ENCODE measurements at regions not wholly inside any gene's neighbourhood (a gene's known extent, or its start where the extent isn't known, plus 50 kb on each side); places are given as distances from the start of the nearest gene placed in this dataset.

GRCh38 chr14:21995332-21995731 lies 321.7 kb upstream of the OR4E1 start:
- TF ChIP-seq ARNTL (CRISPR knock-in tag; IDR thresholded peaks at IDR 0.05; ENCODE audit: borderline replicate concordance, low read depth) (no peak), POU6F1 (CRISPR knock-in tag; IDR thresholded peaks at IDR 0.05; ENCODE audit: borderline replicate concordance, low read depth) (no peak), ZFP3 (CRISPR knock-in tag; IDR thresholded peaks at IDR 0.05) (no peak), ZFP30 (CRISPR knock-in tag; IDR thresholded peaks at IDR 0.05) (no peak), PATZ1 (CRISPR knock-in tag; IDR thresholded peaks at IDR 0.05; ENCODE audit: borderline replicate concordance) (no peak), BACH2 (CRISPR knock-in tag; IDR thresholded peaks at IDR 0.05; ENCODE audit: borderline replicate concordance) (no peak), ZC3H10 (CRISPR knock-in tag; IDR thresholded peaks at IDR 0.05) (no peak), ISL1 (CRISPR knock-in tag; IDR thresholded peaks at IDR 0.05) (no peak), OSR1 (CRISPR knock-in tag; IDR thresholded peaks at IDR 0.05) (no peak), TOX (CRISPR knock-in tag; IDR thresholded peaks at IDR 0.05; ENCODE audit: borderline replicate concordance) (no peak), GLIS3 (CRISPR knock-in tag; IDR thresholded peaks at IDR 0.05) (no peak), CSRNP3 (CRISPR knock-in tag; IDR thresholded peaks at IDR 0.05) (no peak), CREB5 (CRISPR knock-in tag; IDR thresholded peaks at IDR 0.05; ENCODE audit: low read depth) (no peak), SNAI2 (CRISPR knock-in tag; IDR thresholded peaks at IDR 0.05) (no peak)
